ENCODE measurements at regions not wholly inside any gene's neighbourhood (a gene's known extent, or its start where the extent isn't known, plus 50 kb on each side); places are given as distances from the start of the nearest gene placed in this dataset.

DNA sequence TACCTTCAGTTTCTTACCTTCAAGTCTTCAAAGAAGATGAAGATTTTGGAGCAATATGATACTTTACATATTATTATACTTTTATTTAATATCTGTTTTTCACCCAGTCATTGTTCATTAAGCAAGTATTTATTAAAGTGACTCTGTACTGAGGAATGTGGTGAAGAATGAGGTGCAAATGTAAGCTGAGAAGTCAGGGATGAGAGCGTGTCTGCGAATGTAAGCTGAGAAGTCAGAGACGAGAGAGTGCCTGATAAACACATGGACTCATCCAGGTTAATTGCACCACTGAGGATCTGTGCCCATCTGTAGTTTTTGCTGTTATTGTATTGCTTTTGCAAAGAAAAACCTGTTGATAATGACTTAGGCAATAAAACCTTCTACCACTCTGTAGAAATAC is 211.9 kb upstream of the FAR2 start:
- H3K27ac ChIP-seq (ENCODE audit: low read depth in 1 of 2, low read length in 1 of 2): no peak overlapping the region
- WGBS: 92% methylated on average over 3 of the region's 3 CpGs

DNA sequence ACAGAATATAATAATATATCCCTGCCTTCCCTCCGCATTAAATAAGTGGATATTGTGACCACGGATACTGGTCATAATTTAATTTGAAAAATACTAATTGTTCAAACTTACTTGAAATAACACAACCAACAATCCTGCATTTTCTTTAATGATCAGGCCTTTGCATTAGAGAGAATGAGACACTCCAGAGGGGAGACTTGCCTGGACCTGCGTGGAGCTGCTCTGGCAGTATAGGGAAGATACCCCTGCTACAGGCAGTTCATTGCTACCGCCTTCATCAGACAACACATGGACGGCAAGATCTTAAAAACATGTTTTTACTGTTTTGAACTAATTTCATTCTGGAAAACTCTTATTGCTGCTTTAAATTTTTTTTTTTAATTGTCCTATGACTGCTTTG is 211.0 kb upstream of the FAR2 start:
- 95% methylated on average over 5 of the region's 5 CpGs for WGBS
- no peak for DNase-seq (ENCODE audit: low read depth in 6 of 9, low spot score in 9 of 9)
- Histone ChIP-seq H3K4me1 (ENCODE audit: control insufficient read depth in 2 of 2, insufficient read depth in 2 of 2, low read length in 2 of 2) (no peaks in the 10 kb centered on the region), H3K27me3 (ENCODE audit: control insufficient read depth in 2 of 2, insufficient read depth in 1 of 2, low read length in 1 of 2) (no peaks in the 10 kb centered on the region), H3K36me3 (ENCODE audit: control insufficient read depth in 2 of 2, insufficient read depth in 2 of 2, low read length in 1 of 2) (no peaks in the 10 kb centered on the region), H3K9me3 (ENCODE audit: control insufficient read depth in 2 of 2, insufficient read depth in 1 of 2, low read length in 1 of 2) (no peaks in the 10 kb centered on the region), H3K27ac (ENCODE audit: low read depth in 1 of 2, low read length in 1 of 2) (no peak overlapping the region), H3K4me3 (ENCODE audit: low read length in 2 of 2) (no peak overlapping the region)

More for the DNA sequence above, 211.9 kb upstream of the FAR2 start:
- Histone ChIP-seq H3K9me3 (ENCODE audit: control insufficient read depth in 2 of 2, insufficient read depth in 1 of 2, low read length in 1 of 2) (no peaks in the 10 kb centered on the region), H3K4me3 (ENCODE audit: low read length in 2 of 2) (no peak overlapping the region), H3K4me1 (ENCODE audit: control insufficient read depth in 2 of 2, insufficient read depth in 2 of 2, low read length in 2 of 2) (no peaks in the 10 kb centered on the region), H3K27me3 (ENCODE audit: control insufficient read depth in 2 of 2, insufficient read depth in 1 of 2, low read length in 1 of 2) (no peaks in the 10 kb centered on the region), H3K36me3 (ENCODE audit: control insufficient read depth in 2 of 2, insufficient read depth in 2 of 2, low read length in 1 of 2) (no peaks in the 10 kb centered on the region)
- DNase-seq (ENCODE audit: low read depth in 6 of 9, low spot score in 9 of 9): no peak

DNA sequence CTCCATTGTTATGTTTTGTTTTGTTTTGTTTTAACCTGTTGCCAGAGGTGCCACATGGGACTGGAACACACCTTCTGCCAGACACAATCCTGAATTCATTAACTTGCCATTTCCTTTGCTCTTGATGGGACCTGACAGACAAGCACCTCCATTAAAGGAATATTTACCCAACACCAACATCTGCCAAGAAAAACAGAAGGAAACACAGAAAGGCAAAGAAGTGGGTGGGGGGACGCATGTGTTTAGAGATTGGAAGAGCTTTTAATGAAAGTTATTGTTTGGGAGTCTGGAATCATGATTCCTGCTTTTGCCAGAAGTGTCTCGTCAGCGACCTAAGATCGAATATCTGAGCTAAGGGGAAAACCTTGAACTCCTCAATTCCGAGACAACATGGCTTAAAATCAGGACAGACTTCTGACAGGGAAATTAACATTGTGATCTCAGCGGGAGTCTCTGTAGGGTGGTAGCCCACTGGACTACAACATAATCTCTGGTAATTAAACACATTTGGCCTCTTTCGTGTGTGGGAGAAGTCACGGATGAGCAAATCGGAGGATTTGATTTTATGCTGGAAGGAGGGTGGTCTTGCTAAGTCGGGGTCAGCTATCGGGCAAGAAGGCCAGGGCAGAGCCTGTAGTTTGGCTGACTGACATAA is 210.4 kb upstream of the FAR2 start:
- no peaks in the 10 kb centered on the region for H3K36me3 ChIP-seq (ENCODE audit: control insufficient read depth in 2 of 2, insufficient read depth in 2 of 2, low read length in 1 of 2)
- WGBS: 91% methylated on average over 11 of the region's 11 CpGs
- no peak overlapping the region for H3K27ac ChIP-seq (ENCODE audit: low read depth in 1 of 2, low read length in 1 of 2)

DNA sequence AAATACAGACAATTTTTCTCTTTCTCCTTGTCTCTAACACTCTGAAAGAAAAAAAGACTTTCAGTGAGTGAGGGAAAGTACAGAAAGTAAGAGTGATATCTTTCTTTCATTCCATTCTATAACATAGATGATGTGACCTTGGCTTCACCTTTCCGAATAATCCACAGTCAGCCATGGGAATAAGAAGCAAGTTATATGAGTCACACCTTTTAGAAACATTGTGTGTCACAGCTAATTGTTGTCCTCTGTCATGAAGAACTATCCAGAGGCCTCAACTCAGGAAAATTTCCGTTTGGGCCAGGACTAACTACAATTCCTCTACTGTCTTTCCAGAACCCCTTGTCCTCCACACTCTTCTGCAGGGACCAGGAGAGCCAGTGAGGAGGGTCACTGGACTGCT is 209.7 kb upstream of the FAR2 start:
- Histone ChIP-seq H3K27ac (ENCODE audit: low read depth in 1 of 2, low read length in 1 of 2) (no peak overlapping the region), H3K4me3 (ENCODE audit: low read length in 2 of 2) (no peak overlapping the region), H3K36me3 (ENCODE audit: control insufficient read depth in 2 of 2, insufficient read depth in 2 of 2, low read length in 1 of 2) (no peaks in the 10 kb centered on the region), H3K9me3 (ENCODE audit: control insufficient read depth in 2 of 2, insufficient read depth in 1 of 2, low read length in 1 of 2) (no peaks in the 10 kb centered on the region), H3K27me3 (ENCODE audit: control insufficient read depth in 2 of 2, insufficient read depth in 1 of 2, low read length in 1 of 2) (no peaks in the 10 kb centered on the region), H3K4me1 (ENCODE audit: control insufficient read depth in 2 of 2, insufficient read depth in 2 of 2, low read length in 2 of 2) (no peaks in the 10 kb centered on the region)
- DNase-seq (ENCODE audit: low read depth in 6 of 9, low spot score in 9 of 9): no peak
- 94% methylated on average over 2 of the region's 2 CpGs for WGBS

More for the DNA sequence above, 210.4 kb upstream of the FAR2 start:
- DNase-seq (ENCODE audit: low read depth in 6 of 9, low spot score in 9 of 9): no peak
- no peaks in the 10 kb centered on the region for H3K4me1 ChIP-seq (ENCODE audit: control insufficient read depth in 2 of 2, insufficient read depth in 2 of 2, low read length in 2 of 2)
- H3K9me3 ChIP-seq (ENCODE audit: control insufficient read depth in 2 of 2, insufficient read depth in 1 of 2, low read length in 1 of 2): no peaks in the 10 kb centered on the region
- H3K4me3 ChIP-seq (ENCODE audit: low read length in 2 of 2): no peak overlapping the region
- H3K27me3 ChIP-seq (ENCODE audit: control insufficient read depth in 2 of 2, insufficient read depth in 1 of 2, low read length in 1 of 2): no peaks in the 10 kb centered on the region

DNA sequence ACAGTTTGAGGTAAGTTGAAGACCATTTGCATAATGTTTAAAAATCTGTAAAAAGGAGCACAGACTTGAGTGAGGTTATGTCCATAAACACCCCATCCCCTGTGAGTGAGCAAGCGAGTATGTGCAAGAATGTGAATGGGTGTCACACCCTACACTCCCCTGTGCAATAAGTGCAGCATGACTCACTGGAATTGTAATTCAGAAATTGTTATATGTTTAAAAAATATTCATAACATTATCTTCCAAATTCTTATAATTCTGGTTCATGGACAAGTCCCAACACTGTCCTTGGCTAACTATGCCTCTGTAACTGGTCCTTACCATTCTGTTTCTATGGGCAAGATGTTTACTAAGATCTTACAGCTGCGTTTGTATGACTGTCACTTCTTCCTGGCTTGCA is 207.8 kb upstream of the FAR2 start:
- no peak overlapping the region for H3K4me3 ChIP-seq (ENCODE audit: low read length in 2 of 2)
- 91% methylated on average over 2 of the region's 2 CpGs for WGBS
- DNase-seq (ENCODE audit: low read depth in 6 of 9, low spot score in 9 of 9): no peak
- no peak overlapping the region for H3K27ac ChIP-seq (ENCODE audit: low read depth in 1 of 2, low read length in 1 of 2)
- no peaks in the 10 kb centered on the region for H3K27me3 ChIP-seq (ENCODE audit: control insufficient read depth in 2 of 2, insufficient read depth in 1 of 2, low read length in 1 of 2)
- H3K4me1 ChIP-seq (ENCODE audit: control insufficient read depth in 2 of 2, insufficient read depth in 2 of 2, low read length in 2 of 2): no peaks in the 10 kb centered on the region
- H3K36me3 ChIP-seq (ENCODE audit: control insufficient read depth in 2 of 2, insufficient read depth in 2 of 2, low read length in 1 of 2): no peaks in the 10 kb centered on the region
- H3K9me3 ChIP-seq (ENCODE audit: control insufficient read depth in 2 of 2, insufficient read depth in 1 of 2, low read length in 1 of 2): no peaks in the 10 kb centered on the region

GRCh38 chr12:28946361-28946760 is 202.7 kb upstream of the FAR2 start:
- H3K36me3 ChIP-seq (ENCODE audit: control insufficient read depth in 2 of 2, insufficient read depth in 2 of 2, low read length in 1 of 2): no peaks in the 10 kb centered on the region
- DNase-seq (ENCODE audit: low read depth in 6 of 9, low spot score in 9 of 9): no peak
- H3K4me1 ChIP-seq (ENCODE audit: control insufficient read depth in 2 of 2, insufficient read depth in 2 of 2, low read length in 2 of 2): no peaks in the 10 kb centered on the region
- no peaks in the 10 kb centered on the region for H3K9me3 ChIP-seq (ENCODE audit: control insufficient read depth in 2 of 2, insufficient read depth in 1 of 2, low read length in 1 of 2)
- no peak overlapping the region for H3K4me3 ChIP-seq (ENCODE audit: low read length in 2 of 2)
- no peak overlapping the region for H3K27ac ChIP-seq (ENCODE audit: low read depth in 1 of 2, low read length in 1 of 2)
- WGBS: 94% methylated on average over 6 of the region's 6 CpGs
- H3K27me3 ChIP-seq (ENCODE audit: control insufficient read depth in 2 of 2, insufficient read depth in 1 of 2, low read length in 1 of 2): no peaks in the 10 kb centered on the region

- Histone ChIP-seq H3K27me3 (ENCODE audit: control insufficient read depth in 2 of 2, insufficient read depth in 1 of 2, low read length in 1 of 2) (no peaks in the 10 kb centered on the region), H3K27ac (ENCODE audit: low read depth in 1 of 2, low read length in 1 of 2) (no peak overlapping the region), H3K4me3 (ENCODE audit: low read length in 2 of 2) (no peak overlapping the region), H3K9me3 (ENCODE audit: control insufficient read depth in 2 of 2, insufficient read depth in 1 of 2, low read length in 1 of 2) (no peaks in the 10 kb centered on the region), H3K4me1 (ENCODE audit: control insufficient read depth in 2 of 2, insufficient read depth in 2 of 2, low read length in 2 of 2) (no peaks in the 10 kb centered on the region), H3K36me3 (ENCODE audit: control insufficient read depth in 2 of 2, insufficient read depth in 2 of 2, low read length in 1 of 2) (no peaks in the 10 kb centered on the region)
- DNase-seq (ENCODE audit: low read depth in 6 of 9, low spot score in 9 of 9): no peak
- WGBS: 92% methylated on average over 1 of the region's 1 CpG
Observed at GRCh38 chr12:28948685-28949084, 200.4 kb upstream of the FAR2 start.

DNA sequence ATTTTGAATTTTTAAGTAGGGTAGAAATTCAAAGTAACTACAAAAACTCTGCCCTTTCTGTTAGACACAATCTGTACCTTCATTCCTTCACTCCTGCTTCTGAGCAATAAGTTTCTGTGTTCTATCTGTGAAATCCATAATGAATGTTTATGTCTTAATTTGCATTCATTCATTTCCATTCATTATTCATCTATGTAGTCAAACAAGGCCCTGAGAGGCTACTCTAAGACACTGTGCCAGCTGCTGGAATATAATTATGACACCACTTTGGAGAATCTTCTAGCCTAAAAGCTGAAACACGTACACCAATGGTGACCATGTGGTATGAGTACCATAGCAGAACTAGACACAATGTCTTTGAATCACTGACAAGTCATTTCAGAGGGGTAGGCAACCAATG is 199.9 kb upstream of the FAR2 start:
- Histone ChIP-seq H3K4me1 (ENCODE audit: control insufficient read depth in 2 of 2, insufficient read depth in 2 of 2, low read length in 2 of 2) (no peaks in the 10 kb centered on the region), H3K27me3 (ENCODE audit: control insufficient read depth in 2 of 2, insufficient read depth in 1 of 2, low read length in 1 of 2) (no peaks in the 10 kb centered on the region), H3K27ac (ENCODE audit: low read depth in 1 of 2, low read length in 1 of 2) (no peak overlapping the region), H3K36me3 (ENCODE audit: control insufficient read depth in 2 of 2, insufficient read depth in 2 of 2, low read length in 1 of 2) (no peaks in the 10 kb centered on the region), H3K4me3 (ENCODE audit: low read length in 2 of 2) (no peak overlapping the region), H3K9me3 (ENCODE audit: control insufficient read depth in 2 of 2, insufficient read depth in 1 of 2, low read length in 1 of 2) (no peaks in the 10 kb centered on the region)
- no peak for DNase-seq (ENCODE audit: low read depth in 6 of 9, low spot score in 9 of 9)
- WGBS: 89% methylated on average over 1 of the region's 1 CpG

GRCh38 chr12:28950049-28950448 is 199.0 kb upstream of the FAR2 start:
- Histone ChIP-seq H3K36me3 (ENCODE audit: control insufficient read depth in 2 of 2, insufficient read depth in 2 of 2, low read length in 1 of 2) (no peaks in the 10 kb centered on the region), H3K9me3 (ENCODE audit: control insufficient read depth in 2 of 2, insufficient read depth in 1 of 2, low read length in 1 of 2) (no peaks in the 10 kb centered on the region), H3K4me3 (ENCODE audit: low read length in 2 of 2) (no peak overlapping the region), H3K27ac (ENCODE audit: low read depth in 1 of 2, low read length in 1 of 2) (no peak overlapping the region), H3K27me3 (ENCODE audit: control insufficient read depth in 2 of 2, insufficient read depth in 1 of 2, low read length in 1 of 2) (no peaks in the 10 kb centered on the region), H3K4me1 (ENCODE audit: control insufficient read depth in 2 of 2, insufficient read depth in 2 of 2, low read length in 2 of 2) (no peaks in the 10 kb centered on the region)
- no peak for DNase-seq (ENCODE audit: low read depth in 6 of 9, low spot score in 9 of 9)

- no peak for DNase-seq (ENCODE audit: low read depth in 6 of 9, low spot score in 9 of 9)
- Histone ChIP-seq H3K27me3 (ENCODE audit: control insufficient read depth in 2 of 2, insufficient read depth in 1 of 2, low read length in 1 of 2) (no peaks in the 10 kb centered on the region), H3K9me3 (ENCODE audit: control insufficient read depth in 2 of 2, insufficient read depth in 1 of 2, low read length in 1 of 2) (no peaks in the 10 kb centered on the region), H3K4me1 (ENCODE audit: control insufficient read depth in 2 of 2, insufficient read depth in 2 of 2, low read length in 2 of 2) (no peaks in the 10 kb centered on the region), H3K4me3 (ENCODE audit: low read length in 2 of 2) (no peak overlapping the region), H3K36me3 (ENCODE audit: control insufficient read depth in 2 of 2, insufficient read depth in 2 of 2, low read length in 1 of 2) (no peaks in the 10 kb centered on the region), H3K27ac (ENCODE audit: low read depth in 1 of 2, low read length in 1 of 2) (no peak overlapping the region)
- WGBS: 100% methylated on average over 1 of the region's 1 CpG
Observed at GRCh38 chr12:28951935-28952334, 197.1 kb upstream of the FAR2 start.

Data from thymus (tissue), 11 donors.